ENCODE measurements at regions not wholly inside any gene's neighbourhood (a gene's known extent, or its start where the extent isn't known, plus 50 kb on each side); places are given as distances from the start of the nearest gene placed in this dataset.

DNA sequence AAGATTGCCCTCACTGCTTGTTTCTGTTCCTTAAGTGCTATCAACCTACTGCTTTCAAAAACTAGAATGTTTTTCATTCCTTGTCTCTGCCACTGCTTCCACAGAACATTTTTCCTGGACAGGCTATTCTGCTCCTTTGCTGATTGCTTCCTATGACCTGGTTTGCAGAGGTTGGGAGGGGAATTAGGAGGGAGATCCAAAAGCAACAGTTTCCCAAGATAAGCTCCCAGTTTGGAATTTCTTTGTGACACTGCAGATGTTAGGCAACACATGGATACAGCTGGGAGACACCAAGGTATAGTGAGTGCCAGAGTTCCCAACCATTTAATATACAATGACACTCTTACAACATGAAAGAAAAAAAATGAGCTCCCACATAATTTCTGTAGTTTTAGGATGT is 1036.5 kb downstream of the ROBO2 start:
- H2AFZ ChIP-seq (ENCODE audit: low read length), result peak overlapping the region; percentile 16
- H3K79me2 ChIP-seq (ENCODE audit: insufficient read depth, low read length), result no peaks in the 10 kb centered on the region
- no peak overlapping the region for H3K23ac ChIP-seq (ENCODE audit: insufficient read length, low read depth, low read length)

More for the DNA sequence above, 1036.5 kb downstream of the ROBO2 start:
- H3T11ph ChIP-seq (ENCODE audit: low read length), result no peak overlapping the region
- Mint-ChIP-seq H3K27me3 (ENCODE audit: low read depth) (no peaks in the 10 kb centered on the region), H3K9me3 (peaks cover 3 to 5% of the 10 kb centered on the region in 2 experiments; a peak in 3 of 5 replicates), H3K36me3 (ENCODE audit: insufficient read depth in 1 of 3, low read depth in 3 of 3) (peaks cover 0 to 20% (median 0%) of the 10 kb centered on the region in 3 experiments; a peak in 3 of 7 replicates), H3K27ac (no peak overlapping the region), H3K4me1 (no peaks in the 10 kb centered on the region), H3K4me3 (no peak overlapping the region)
- no peak overlapping the region for H4K5ac ChIP-seq (ENCODE audit: insufficient read length, low read depth, low read length)
- no peaks in the 10 kb centered on the region for H3K4me1 ChIP-seq (ENCODE audit: insufficient read depth, low read length)
- no peaks in the 10 kb centered on the region for H3K23me2 ChIP-seq (ENCODE audit: insufficient read length, low read depth, low read length, poor library complexity, severe bottlenecking)
- H4K20me1 ChIP-seq (ENCODE audit: control insufficient read depth, insufficient read depth, insufficient read length), result no peaks in the 10 kb centered on the region
- no peak for DNase-seq
- H4K8ac ChIP-seq (replicated peaks; ENCODE audit: insufficient read length, low read depth, low read length), result no peak overlapping the region
- H3K27me3 ChIP-seq (ENCODE audit: insufficient read depth, low read length), result no peaks in the 10 kb centered on the region
- no peak overlapping the region for H3K14ac ChIP-seq (ENCODE audit: insufficient read depth, low read length)
- H2BK20ac ChIP-seq (ENCODE audit: low read depth, low read length, poor library complexity, severe bottlenecking), result no peak overlapping the region
- TF ChIP-seq, protein P1, sequence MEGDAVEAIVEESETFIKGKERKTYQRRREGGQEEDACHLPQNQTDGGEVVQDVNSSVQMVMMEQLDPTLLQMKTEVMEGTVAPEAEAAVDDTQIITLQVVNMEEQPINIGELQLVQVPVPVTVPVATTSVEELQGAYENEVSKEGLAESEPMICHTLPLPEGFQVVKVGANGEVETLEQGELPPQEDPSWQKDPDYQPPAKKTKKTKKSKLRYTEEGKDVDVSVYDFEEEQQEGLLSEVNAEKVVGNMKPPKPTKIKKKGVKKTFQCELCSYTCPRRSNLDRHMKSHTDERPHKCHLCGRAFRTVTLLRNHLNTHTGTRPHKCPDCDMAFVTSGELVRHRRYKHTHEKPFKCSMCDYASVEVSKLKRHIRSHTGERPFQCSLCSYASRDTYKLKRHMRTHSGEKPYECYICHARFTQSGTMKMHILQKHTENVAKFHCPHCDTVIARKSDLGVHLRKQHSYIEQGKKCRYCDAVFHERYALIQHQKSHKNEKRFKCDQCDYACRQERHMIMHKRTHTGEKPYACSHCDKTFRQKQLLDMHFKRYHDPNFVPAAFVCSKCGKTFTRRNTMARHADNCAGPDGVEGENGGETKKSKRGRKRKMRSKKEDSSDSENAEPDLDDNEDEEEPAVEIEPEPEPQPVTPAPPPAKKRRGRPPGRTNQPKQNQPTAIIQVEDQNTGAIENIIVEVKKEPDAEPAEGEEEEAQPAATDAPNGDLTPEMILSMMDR (conservative IDR thresholded peaks at IDR 0.05), result no peak
- no peak overlapping the region for H3K56ac ChIP-seq (ENCODE audit: insufficient read length, low read depth, low read length)
- H2BK15ac ChIP-seq (ENCODE audit: low read depth, low read length), result no peak overlapping the region
- no peak overlapping the region for H3K18ac ChIP-seq (ENCODE audit: insufficient read length, low read depth, low read length)
- no peak overlapping the region for H3K4me2 ChIP-seq (ENCODE audit: insufficient read depth, insufficient read length, low read length)
- no peak overlapping the region for H2BK120ac ChIP-seq (ENCODE audit: low read depth, low read length, poor library complexity, severe bottlenecking)
- H3K27ac ChIP-seq (ENCODE audit: insufficient read length, low read depth, low read length), result no peak overlapping the region
- no peaks in the 10 kb centered on the region for H3K9me3 ChIP-seq (ENCODE audit: control insufficient read depth, low read depth, low read length)
- H3K9ac ChIP-seq (ENCODE audit: extremely low read depth, insufficient read length, low read length), result no peak overlapping the region
- no peaks in the 10 kb centered on the region for H3K79me1 ChIP-seq (ENCODE audit: insufficient read depth, low read depth, low read length, poor library complexity, severe bottlenecking)
- H2BK5ac ChIP-seq (ENCODE audit: insufficient read length, low read length), result no peak overlapping the region
- H2AK5ac ChIP-seq (ENCODE audit: insufficient read length, low read length), result no peak overlapping the region
- no peak overlapping the region for H2BK12ac ChIP-seq (ENCODE audit: insufficient read length, low read depth, low read length)
- H3K4ac ChIP-seq (ENCODE audit: low read depth, low read length), result no peak overlapping the region
- no peak overlapping the region for H4K91ac ChIP-seq (ENCODE audit: insufficient read length, low read depth, low read length)
